ENCODE measurements at regions not wholly inside any gene's neighbourhood (a gene's known extent, or its start where the extent isn't known, plus 50 kb on each side); places are given as distances from the start of the nearest gene placed in this dataset.

GRCh38 chr5:142542078-142542477 is 143.8 kb downstream of the FGF1 start:
- TF ChIP-seq FOXP2 (optimal IDR thresholded peaks at IDR 0.05; ENCODE audit: borderline replicate concordance, extremely low read depth, extremely low read length, insufficient read depth) (no peak), POLR2AphosphoS5 (IDR thresholded peaks at IDR 0.05; ENCODE audit: low read depth, low read length) (no peak), TAF1 (IDR thresholded peaks at IDR 0.05; ENCODE audit: borderline replicate concordance, insufficient read depth, low read length) (no peak), SIN3A (IDR thresholded peaks at IDR 0.05; ENCODE audit: borderline replicate concordance, insufficient read depth, low read length) (no peak), REST (IDR thresholded peaks at IDR 0.05; ENCODE audit: insufficient read depth in 1 of 2, low read depth in 2 of 2, low read length in 2 of 2) (no peak)

- no peak for TF ChIP-seq REST (IDR thresholded peaks at IDR 0.05; ENCODE audit: insufficient read depth in 1 of 2, low read depth in 2 of 2, low read length in 2 of 2)
These were observed 144.9 kb downstream of the FGF1 start for GRCh38 chr5:142540922-142541422.

- no peak for TF ChIP-seq REST (IDR thresholded peaks at IDR 0.05; ENCODE audit: insufficient read depth in 1 of 2, low read depth in 2 of 2, low read length in 2 of 2)
- TF ChIP-seq FOXP2 (optimal IDR thresholded peaks at IDR 0.05; ENCODE audit: borderline replicate concordance, extremely low read depth, extremely low read length, insufficient read depth) = no peak
- TF ChIP-seq TAF1 (IDR thresholded peaks at IDR 0.05; ENCODE audit: borderline replicate concordance, insufficient read depth, low read length) = no peak
- TF ChIP-seq POLR2AphosphoS5 (IDR thresholded peaks at IDR 0.05; ENCODE audit: low read depth, low read length) = no peak
These were observed 146.6 kb downstream of the FGF1 start for GRCh38 chr5:142539154-142539740.

- TF ChIP-seq REST (IDR thresholded peaks at IDR 0.05; ENCODE audit: insufficient read depth in 1 of 2, low read depth in 2 of 2, low read length in 2 of 2) (no peak), POLR2AphosphoS5 (IDR thresholded peaks at IDR 0.05; ENCODE audit: low read depth, low read length) (no peak), SIN3A (IDR thresholded peaks at IDR 0.05; ENCODE audit: borderline replicate concordance, insufficient read depth, low read length) (no peak), TAF1 (IDR thresholded peaks at IDR 0.05; ENCODE audit: borderline replicate concordance, insufficient read depth, low read length) (no peak), FOXP2 (optimal IDR thresholded peaks at IDR 0.05; ENCODE audit: borderline replicate concordance, extremely low read depth, extremely low read length, insufficient read depth) (no peak)
These were observed 148.0 kb downstream of the FGF1 start for GRCh38 chr5:142537938-142538337.

- TF ChIP-seq SIN3A (IDR thresholded peaks at IDR 0.05; ENCODE audit: borderline replicate concordance, insufficient read depth, low read length) (no peak), FOXP2 (optimal IDR thresholded peaks at IDR 0.05; ENCODE audit: borderline replicate concordance, extremely low read depth, extremely low read length, insufficient read depth) (no peak), REST (IDR thresholded peaks at IDR 0.05; ENCODE audit: insufficient read depth in 1 of 2, low read depth in 2 of 2, low read length in 2 of 2) (no peak), TAF1 (IDR thresholded peaks at IDR 0.05; ENCODE audit: borderline replicate concordance, insufficient read depth, low read length) (no peak), POLR2AphosphoS5 (IDR thresholded peaks at IDR 0.05; ENCODE audit: low read depth, low read length) (no peak)
These were observed 153.1 kb downstream of the FGF1 start for GRCh38 chr5:142532781-142533176.

All from PFSK-1 (cell line).